Mesendoderm (in vitro differentiated cells): ENCODE measurements at regions not wholly inside any gene's neighbourhood (a gene's known extent, or its start where the extent isn't known, plus 50 kb on each side); places are given as distances from the start of the nearest gene placed in this dataset.

Source experiments
- DNase-seq: peaks from one replicate; pipeline ENCODE4 v3.0.0; 2013
- H2AK5ac ChIP-seq: 2 replicates; pipeline ENCODE4 v1.6.1; 2013; ENCODE audit warnings: low read length, inconsistent platforms
- H2BK120ac ChIP-seq: 2 replicates; pipeline ENCODE4 v1.6.1; 2013; ENCODE audit warnings: low read depth, mild to moderate bottlenecking, low read length, moderate library complexity, mixed read lengths
- H2BK15ac ChIP-seq: replicated peaks from 2 replicates; pipeline ENCODE4 v1.6.1; 2013; ENCODE audit warnings: low read depth, mild to moderate bottlenecking, moderate library complexity
- H2BK5ac ChIP-seq: 2 replicates; pipeline ENCODE4 v1.6.1; 2013; ENCODE audit warnings: low read length, inconsistent platforms
- H3K18ac ChIP-seq: 2 replicates; pipeline ENCODE4 v1.6.1; 2013; ENCODE audit warnings: mild to moderate bottlenecking, low read length, mixed read lengths
- H3K23ac ChIP-seq: one replicate; pipeline ENCODE4 v1.6.1; 2013; ENCODE audit warnings: low read length
- H3K27ac ChIP-seq: 2 replicates; pipeline ENCODE4 v1.5.1; 2013; ENCODE audit warnings: low read depth, mild to moderate bottlenecking, inconsistent platforms, low read length, moderate library complexity
- H3K27me3 ChIP-seq: 2 replicates; pipeline ENCODE4 v1.6.1; 2013; ENCODE audit warnings: low read length, control low read depth, mild to moderate bottlenecking, inconsistent platforms; ENCODE audit not compliant: insufficient read depth, poor library complexity
- H3K36me3 ChIP-seq: 2 replicates; pipeline ENCODE4 v1.6.1; 2013; ENCODE audit warnings: low read length, inconsistent platforms; ENCODE audit not compliant: control insufficient read depth, insufficient read depth
- H3K4ac ChIP-seq: one replicate; pipeline ENCODE4 v1.6.1; 2013; ENCODE audit warnings: low read depth, mild to moderate bottlenecking, low read length, moderate library complexity
- H3K4me1 ChIP-seq: 2 replicates; pipeline ENCODE4 v1.6.1; 2013; ENCODE audit warnings: low read depth, low read length, inconsistent platforms; ENCODE audit not compliant: control insufficient read depth
- H3K4me2 ChIP-seq: 2 replicates; pipeline ENCODE4 v1.6.1; 2013; ENCODE audit warnings: low read length
- H3K4me3 ChIP-seq: 2 replicates; pipeline ENCODE4 v1.5.1; 2013; ENCODE audit warnings: mild to moderate bottlenecking, low read length
- H3K56ac ChIP-seq: one replicate; pipeline ENCODE4 v1.6.1; 2013; ENCODE audit warnings: low read length
- H3K79me1 ChIP-seq: 2 replicates; pipeline ENCODE4 v1.6.1; 2013; ENCODE audit warnings: low read length, inconsistent platforms
- H3K79me2 ChIP-seq: 2 replicates; pipeline ENCODE4 v1.6.1; 2013; ENCODE audit warnings: mild to moderate bottlenecking, low read length; ENCODE audit not compliant: control insufficient read depth, insufficient read depth
- H3K9ac ChIP-seq: 2 replicates; pipeline ENCODE4 v1.6.1; 2013; ENCODE audit warnings: low read length, inconsistent platforms
- H4K5ac ChIP-seq: one replicate; pipeline ENCODE4 v1.6.1; 2013; ENCODE audit warnings: low read length
- H4K8ac ChIP-seq: one replicate; pipeline ENCODE4 v1.6.1; 2013; ENCODE audit warnings: low read depth, mild to moderate bottlenecking, control low read depth, low read length, moderate library complexity
- WGBS: extraction: QIAGEN DNeasy Blood & Tissue Kit; methylation state at CpG from one replicate; pipeline ENCODE4 v1.1.7; 2013; ENCODE audit warnings: low lambda C conversion rate, missing lambda C conversion rate; ENCODE audit not compliant: insufficient coverage; ENCODE audit errors: extremely low coverage; 5-methylcytosine and 5-hydroxymethylcytosine counted together

- no peaks in the 10 kb centered on the region for H3K4me1 ChIP-seq
- no peak overlapping the region for H3K4me2 ChIP-seq
- no peak overlapping the region for H4K8ac ChIP-seq
- no peak overlapping the region for H2BK15ac ChIP-seq
- no peak overlapping the region for H3K4me3 ChIP-seq
- H3K27me3 ChIP-seq, result no peaks in the 10 kb centered on the region
- H3K27ac ChIP-seq, result no peak overlapping the region
- H3K23ac ChIP-seq, result no peak overlapping the region
- H3K36me3 ChIP-seq, result no peaks in the 10 kb centered on the region
- no peak overlapping the region for H2BK5ac ChIP-seq
- no peak overlapping the region for H3K9ac ChIP-seq
- no peak overlapping the region for H3K4ac ChIP-seq
- H2AK5ac ChIP-seq, result no peak overlapping the region
- H3K56ac ChIP-seq, result no peak overlapping the region
- H3K79me1 ChIP-seq, result no peaks in the 10 kb centered on the region
- no peak overlapping the region for H2BK120ac ChIP-seq
- no peak overlapping the region for H3K18ac ChIP-seq
- no peak overlapping the region for H4K5ac ChIP-seq
- DNase-seq, result no peak
- no peaks in the 10 kb centered on the region for H3K79me2 ChIP-seq
These were observed 1669.3 kb upstream of the CDH9 start for GRCh38 chr5:28707706-28708105.

GRCh38 chr5:28703651-28704260 is 1665.4 kb upstream of the CDH9 start:
- Histone ChIP-seq H3K27me3 (no peaks in the 10 kb centered on the region), H3K36me3 (no peaks in the 10 kb centered on the region), H3K79me2 (no peaks in the 10 kb centered on the region), H2BK5ac (no peak overlapping the region), H3K27ac (no peak overlapping the region), H3K18ac (no peak overlapping the region), H3K56ac (no peak overlapping the region), H3K23ac (no peak overlapping the region), H3K4me3 (no peak overlapping the region), H3K4me1 (no peaks in the 10 kb centered on the region), H2BK120ac (no peak overlapping the region), H4K5ac (no peak overlapping the region), H2BK15ac (no peak overlapping the region), H3K9ac (no peak overlapping the region), H4K8ac (no peak overlapping the region), H2AK5ac (no peak overlapping the region), H3K79me1 (no peaks in the 10 kb centered on the region), H3K4me2 (no peak overlapping the region), H3K4ac (no peak overlapping the region)
- DNase-seq, result peak; percentile 6
- whole genome bisulfite sequencing, result no CpG with 5 or more reads among the region's 1 CpG

GRCh38 chr5:28691526-28691925 is 1653.1 kb upstream of the CDH9 start:
- Histone ChIP-seq H3K56ac (no peak overlapping the region), H3K79me1 (no peaks in the 10 kb centered on the region), H3K36me3 (no peaks in the 10 kb centered on the region), H4K8ac (no peak overlapping the region), H4K5ac (no peak overlapping the region), H3K4me2 (no peak overlapping the region), H3K4me1 (no peaks in the 10 kb centered on the region), H3K18ac (no peak overlapping the region), H3K27me3 (no peaks in the 10 kb centered on the region), H2BK120ac (no peak overlapping the region), H2AK5ac (no peak overlapping the region), H2BK15ac (no peak overlapping the region), H3K79me2 (no peaks in the 10 kb centered on the region), H3K4me3 (no peak overlapping the region), H2BK5ac (no peak overlapping the region), H3K4ac (no peak overlapping the region), H3K9ac (no peak overlapping the region), H3K27ac (no peak overlapping the region), H3K23ac (no peak overlapping the region)
- no peak for DNase-seq

- no peak overlapping the region for H3K4ac ChIP-seq
- H3K9ac ChIP-seq, result no peak overlapping the region
- no peaks in the 10 kb centered on the region for H3K79me1 ChIP-seq
- H3K27ac ChIP-seq, result no peak overlapping the region
- no peak overlapping the region for H2AK5ac ChIP-seq
- H3K4me2 ChIP-seq, result no peak overlapping the region
- DNase-seq, result no peak
- H4K8ac ChIP-seq, result no peak overlapping the region
- H4K5ac ChIP-seq, result no peak overlapping the region
- H3K23ac ChIP-seq, result no peak overlapping the region
- H3K56ac ChIP-seq, result no peak overlapping the region
- H2BK15ac ChIP-seq, result no peak overlapping the region
- H3K4me1 ChIP-seq, result no peaks in the 10 kb centered on the region
- no peaks in the 10 kb centered on the region for H3K27me3 ChIP-seq
- no peak overlapping the region for H2BK120ac ChIP-seq
- H3K4me3 ChIP-seq, result no peak overlapping the region
- no peaks in the 10 kb centered on the region for H3K36me3 ChIP-seq
- H3K18ac ChIP-seq, result no peak overlapping the region
- WGBS, result no CpG with 5 or more reads among the region's 6 CpGs
- no peaks in the 10 kb centered on the region for H3K79me2 ChIP-seq
- H2BK5ac ChIP-seq, result no peak overlapping the region
These were observed 1647.4 kb upstream of the CDH9 start for GRCh38 chr5:28685794-28686193.

GRCh38 chr5:28678899-28679298 is 1640.5 kb upstream of the CDH9 start:
- Histone ChIP-seq H3K79me2 (no peaks in the 10 kb centered on the region), H3K27me3 (no peaks in the 10 kb centered on the region), H3K18ac (no peak overlapping the region), H3K9ac (no peak overlapping the region), H3K23ac (no peak overlapping the region), H3K4ac (no peak overlapping the region), H2BK15ac (no peak overlapping the region), H2BK5ac (no peak overlapping the region), H3K36me3 (no peaks in the 10 kb centered on the region), H3K56ac (no peak overlapping the region), H4K5ac (no peak overlapping the region), H4K8ac (no peak overlapping the region), H3K79me1 (no peaks in the 10 kb centered on the region), H3K4me2 (no peak overlapping the region), H3K4me3 (no peak overlapping the region), H3K4me1 (no peaks in the 10 kb centered on the region), H3K27ac (no peak overlapping the region), H2AK5ac (no peak overlapping the region), H2BK120ac (no peak overlapping the region)
- no peak for DNase-seq

- no peak overlapping the region for H3K23ac ChIP-seq
- DNase-seq, result no peak
- H3K36me3 ChIP-seq, result no peaks in the 10 kb centered on the region
- H3K56ac ChIP-seq, result no peak overlapping the region
- H2BK5ac ChIP-seq, result no peak overlapping the region
- no peaks in the 10 kb centered on the region for H3K79me1 ChIP-seq
- no peak overlapping the region for H4K8ac ChIP-seq
- H3K4ac ChIP-seq, result no peak overlapping the region
- H2AK5ac ChIP-seq, result no peak overlapping the region
- H3K4me2 ChIP-seq, result no peak overlapping the region
- H3K27me3 ChIP-seq, result no peaks in the 10 kb centered on the region
- no peaks in the 10 kb centered on the region for H3K79me2 ChIP-seq
- no peak overlapping the region for H3K4me3 ChIP-seq
- no peak overlapping the region for H4K5ac ChIP-seq
- H3K18ac ChIP-seq, result no peak overlapping the region
- WGBS, result no CpG with 5 or more reads among the region's 1 CpG
- H2BK15ac ChIP-seq, result no peak overlapping the region
- no peak overlapping the region for H3K27ac ChIP-seq
- H3K4me1 ChIP-seq, result no peaks in the 10 kb centered on the region
- H2BK120ac ChIP-seq, result no peak overlapping the region
- no peak overlapping the region for H3K9ac ChIP-seq
These were observed 1627.7 kb upstream of the CDH9 start for GRCh38 chr5:28666110-28666509.
